HepG2 (cell line): ENCODE measurements at regions not wholly inside any gene's neighbourhood (a gene's known extent, or its start where the extent isn't known, plus 50 kb on each side); places are given as distances from the start of the nearest gene placed in this dataset.

Experiments used
- ARID2 ChIP-seq: sonication (generic); formaldehyde crosslinking; IDR thresholded peaks from 2 replicates; pipeline ENCODE4 v1.8.1; 2022; ENCODE audit warnings: mild to moderate bottlenecking, missing genetic modification reagents, borderline replicate concordance
- ERF ChIP-seq: IDR thresholded peaks from 2 replicates; pipeline ENCODE4 v1.6.1; 2018; ENCODE audit warnings: missing biosample characterization, missing genetic modification reagents
- FOXA3 ChIP-seq: IDR thresholded peaks from 2 replicates; pipeline ENCODE4 v1.6.1; 2016; ENCODE audit warnings: missing genetic modification reagents, missing compliant biosample characterization
- GATAD2A ChIP-seq: IDR thresholded peaks from 2 replicates; pipeline ENCODE4 v1.6.1; 2016
- HES4 ChIP-seq: sonication (generic); formaldehyde crosslinking; IDR thresholded peaks from 2 replicates; pipeline ENCODE4 v1.9.0; 2021; ENCODE audit warnings: mild to moderate bottlenecking, missing genetic modification reagents, borderline replicate concordance
- HOXA3 ChIP-seq: sonication (generic); formaldehyde crosslinking; IDR thresholded peaks from 2 replicates; pipeline ENCODE4 v1.5.0; 2020; ENCODE audit warnings: missing genetic modification reagents
- MAFK ChIP-seq, 2 experiments: IDR thresholded peaks in 1 of 2; conservative IDR thresholded peaks in 1 of 2; 2 replicates each; pipeline ENCODE4 v1.6.1; 2011; ENCODE audit warnings: improper control_type of control experiment in 2 of 2, low read length in 2 of 2
- MEIS2 ChIP-seq: sonication (generic); formaldehyde crosslinking; IDR thresholded peaks from 2 replicates; pipeline ENCODE4 v1.9.0; 2021; ENCODE audit warnings: mild to moderate bottlenecking, missing genetic modification reagents
- RXRB ChIP-seq: IDR thresholded peaks from 2 replicates; pipeline ENCODE4 v1.6.1; 2016; ENCODE audit warnings: borderline replicate concordance, missing genetic modification reagents, missing compliant biosample characterization
- SATB2 ChIP-seq: sonication (generic); formaldehyde crosslinking; IDR thresholded peaks from 2 replicates; pipeline ENCODE4 v1.5.0; 2020; ENCODE audit warnings: missing genetic modification reagents
- SIX1 ChIP-seq: sonication (generic); formaldehyde crosslinking; IDR thresholded peaks from 2 replicates; pipeline ENCODE4 v1.4.0; 2020; ENCODE audit warnings: missing genetic modification reagents, borderline replicate concordance
- ZMYM3 ChIP-seq: sonication (generic); formaldehyde crosslinking; IDR thresholded peaks from 2 replicates; pipeline ENCODE4 v1.5.1; 2020; ENCODE audit warnings: mild to moderate bottlenecking, missing genetic modification reagents
- ZMYM4 ChIP-seq: sonication (generic); formaldehyde crosslinking; IDR thresholded peaks from 2 replicates; pipeline ENCODE4 v1.8.1; 2023; ENCODE audit warnings: mild to moderate bottlenecking, missing genetic modification reagents
- ZNF124 ChIP-seq: sonication (generic); formaldehyde crosslinking; IDR thresholded peaks from 2 replicates; pipeline ENCODE4 v1.4.0; 2020; ENCODE audit warnings: missing genetic modification reagents
- ZNF30 ChIP-seq: sonication (generic); formaldehyde crosslinking; IDR thresholded peaks from 2 replicates; pipeline ENCODE4 v1.5.0; 2020; ENCODE audit warnings: mild to moderate bottlenecking, missing genetic modification reagents
- ZNF484 ChIP-seq: sonication (generic); formaldehyde crosslinking; IDR thresholded peaks from 2 replicates; pipeline ENCODE4 v1.5.1; 2020; ENCODE audit warnings: mild to moderate bottlenecking, low read depth, missing genetic modification reagents, borderline replicate concordance
- ZNF619 ChIP-seq: sonication (generic); formaldehyde crosslinking; IDR thresholded peaks from 2 replicates; pipeline ENCODE4 v1.4.0; 2020; ENCODE audit warnings: mild to moderate bottlenecking, missing genetic modification reagents
- ZNF644 ChIP-seq: IDR thresholded peaks from 2 replicates; pipeline ENCODE4 v1.6.1; 2016; ENCODE audit warnings: low read depth
- ZSCAN25 ChIP-seq: sonication (generic); formaldehyde crosslinking; IDR thresholded peaks from 2 replicates; pipeline ENCODE4 v1.8.0; 2022; ENCODE audit warnings: mild to moderate bottlenecking, missing genetic modification reagents
- ZSCAN9 ChIP-seq: IDR thresholded peaks from 2 replicates; pipeline ENCODE4 v1.6.1; 2016; ENCODE audit warnings: borderline replicate concordance
- TF ChIP-seq, protein P1 (sequence below): sonication (generic); formaldehyde crosslinking; IDR thresholded peaks from 2 replicates; pipeline ENCODE4 v1.5.0; 2020; ENCODE audit warnings: missing genetic modification reagents
- TF ChIP-seq, protein P2 (sequence below): sonication (generic); formaldehyde crosslinking; IDR thresholded peaks from one replicate; pipeline ENCODE4 v1.5.1; 2020; ENCODE audit warnings: mild to moderate bottlenecking, missing genetic modification reagents; ENCODE audit errors: not compliant biosample characterization

DNA sequence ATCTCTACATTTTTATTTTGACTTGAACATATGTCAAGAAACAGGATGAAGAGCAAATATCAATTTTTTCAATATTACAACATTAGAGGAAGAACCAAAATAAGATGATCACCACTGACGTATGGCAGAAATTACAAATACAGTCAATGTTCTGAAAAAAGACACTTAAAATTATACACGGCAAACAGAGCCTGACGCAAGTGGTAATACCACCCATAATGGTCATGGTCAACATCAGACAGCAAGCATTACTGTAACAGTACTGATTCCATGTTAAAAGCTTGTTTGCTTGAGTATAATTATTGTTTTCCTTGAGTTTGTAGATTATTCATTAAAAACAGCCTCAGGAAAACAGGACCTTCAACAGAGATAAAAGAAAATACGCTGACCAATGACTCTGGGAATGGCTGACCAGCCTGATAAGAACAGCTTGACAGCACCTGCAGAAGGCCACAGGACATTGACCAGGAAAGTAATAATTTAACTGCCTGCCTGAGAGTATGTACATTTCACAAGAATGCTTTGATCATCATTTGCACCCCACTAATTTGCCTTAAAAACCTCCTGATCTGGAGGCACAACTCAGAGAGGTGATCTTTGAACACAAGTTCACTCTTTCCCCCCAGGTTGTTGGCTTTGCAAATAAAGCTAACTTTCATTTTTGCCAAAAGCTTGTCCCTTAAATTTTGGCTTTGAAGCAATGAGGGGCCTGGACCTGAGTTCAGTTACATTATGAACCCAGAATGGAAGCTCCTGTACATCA lies 187.3 kb downstream of the IPO8 start (continued):
- TF ChIP-seq ZNF644 (CRISPR knock-in tag) (0 out of 2 replicates have a peak, but pooled peaks have one; percentile 25), ZNF619 (CRISPR knock-in tag) (no peak), FOXA3 (CRISPR knock-in tag) (peak; percentile 89), MAFK (conservative IDR thresholded peaks at IDR 0.05 in 1 of 2, IDR thresholded peaks at IDR 0.05 in 1 of 2; ENCODE audit: low read length in 2 of 2) (peak; percentile 49 to 57; a peak in 3 of 4 replicates), ZSCAN9 (CRISPR knock-in tag) (peak; percentile 27; the same call in 1 of the 2 replicates), ZMYM4 (peak; percentile 95), HES4 (CRISPR knock-in tag) (no peak), GATAD2A (CRISPR knock-in tag) (peak; percentile 90), ZNF124 (CRISPR knock-in tag) (peak; percentile 83; the same call in 1 of the 2 replicates), MEIS2 (CRISPR knock-in tag) (peak; percentile 87), ERF (CRISPR knock-in tag) (peak; percentile 27; the same call in 1 of the 2 replicates), RXRB (CRISPR knock-in tag) (peak; percentile 91), ZNF30 (CRISPR knock-in tag) (no peak), SIX1 (CRISPR knock-in tag) (peak; percentile 78; the same call in 1 of the 2 replicates), ARID2 (CRISPR knock-in tag) (0 out of 2 replicates have a peak, but pooled peaks have one; percentile 56), ZSCAN25 (CRISPR knock-in tag) (peak; percentile 22; the same call in 1 of the 2 replicates), SATB2 (CRISPR knock-in tag) (peak; percentile 98), ZNF484 (no peak), ZMYM3 (peak; percentile 77), HOXA3 (CRISPR knock-in tag) (peak; percentile 70; the same call in 1 of the 2 replicates)
- TF ChIP-seq, protein P1, sequence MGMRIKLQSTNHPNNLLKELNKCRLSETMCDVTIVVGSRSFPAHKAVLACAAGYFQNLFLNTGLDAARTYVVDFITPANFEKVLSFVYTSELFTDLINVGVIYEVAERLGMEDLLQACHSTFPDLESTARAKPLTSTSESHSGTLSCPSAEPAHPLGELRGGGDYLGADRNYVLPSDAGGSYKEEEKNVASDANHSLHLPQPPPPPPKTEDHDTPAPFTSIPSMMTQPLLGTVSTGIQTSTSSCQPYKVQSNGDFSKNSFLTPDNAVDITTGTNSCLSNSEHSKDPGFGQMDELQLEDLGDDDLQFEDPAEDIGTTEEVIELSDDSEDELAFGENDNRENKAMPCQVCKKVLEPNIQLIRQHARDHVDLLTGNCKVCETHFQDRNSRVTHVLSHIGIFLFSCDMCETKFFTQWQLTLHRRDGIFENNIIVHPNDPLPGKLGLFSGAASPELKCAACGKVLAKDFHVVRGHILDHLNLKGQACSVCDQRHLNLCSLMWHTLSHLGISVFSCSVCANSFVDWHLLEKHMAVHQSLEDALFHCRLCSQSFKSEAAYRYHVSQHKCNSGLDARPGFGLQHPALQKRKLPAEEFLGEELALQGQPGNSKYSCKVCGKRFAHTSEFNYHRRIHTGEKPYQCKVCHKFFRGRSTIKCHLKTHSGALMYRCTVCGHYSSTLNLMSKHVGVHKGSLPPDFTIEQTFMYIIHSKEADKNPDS (CRISPR knock-in tag): peak; percentile 91
- TF ChIP-seq, protein P2, sequence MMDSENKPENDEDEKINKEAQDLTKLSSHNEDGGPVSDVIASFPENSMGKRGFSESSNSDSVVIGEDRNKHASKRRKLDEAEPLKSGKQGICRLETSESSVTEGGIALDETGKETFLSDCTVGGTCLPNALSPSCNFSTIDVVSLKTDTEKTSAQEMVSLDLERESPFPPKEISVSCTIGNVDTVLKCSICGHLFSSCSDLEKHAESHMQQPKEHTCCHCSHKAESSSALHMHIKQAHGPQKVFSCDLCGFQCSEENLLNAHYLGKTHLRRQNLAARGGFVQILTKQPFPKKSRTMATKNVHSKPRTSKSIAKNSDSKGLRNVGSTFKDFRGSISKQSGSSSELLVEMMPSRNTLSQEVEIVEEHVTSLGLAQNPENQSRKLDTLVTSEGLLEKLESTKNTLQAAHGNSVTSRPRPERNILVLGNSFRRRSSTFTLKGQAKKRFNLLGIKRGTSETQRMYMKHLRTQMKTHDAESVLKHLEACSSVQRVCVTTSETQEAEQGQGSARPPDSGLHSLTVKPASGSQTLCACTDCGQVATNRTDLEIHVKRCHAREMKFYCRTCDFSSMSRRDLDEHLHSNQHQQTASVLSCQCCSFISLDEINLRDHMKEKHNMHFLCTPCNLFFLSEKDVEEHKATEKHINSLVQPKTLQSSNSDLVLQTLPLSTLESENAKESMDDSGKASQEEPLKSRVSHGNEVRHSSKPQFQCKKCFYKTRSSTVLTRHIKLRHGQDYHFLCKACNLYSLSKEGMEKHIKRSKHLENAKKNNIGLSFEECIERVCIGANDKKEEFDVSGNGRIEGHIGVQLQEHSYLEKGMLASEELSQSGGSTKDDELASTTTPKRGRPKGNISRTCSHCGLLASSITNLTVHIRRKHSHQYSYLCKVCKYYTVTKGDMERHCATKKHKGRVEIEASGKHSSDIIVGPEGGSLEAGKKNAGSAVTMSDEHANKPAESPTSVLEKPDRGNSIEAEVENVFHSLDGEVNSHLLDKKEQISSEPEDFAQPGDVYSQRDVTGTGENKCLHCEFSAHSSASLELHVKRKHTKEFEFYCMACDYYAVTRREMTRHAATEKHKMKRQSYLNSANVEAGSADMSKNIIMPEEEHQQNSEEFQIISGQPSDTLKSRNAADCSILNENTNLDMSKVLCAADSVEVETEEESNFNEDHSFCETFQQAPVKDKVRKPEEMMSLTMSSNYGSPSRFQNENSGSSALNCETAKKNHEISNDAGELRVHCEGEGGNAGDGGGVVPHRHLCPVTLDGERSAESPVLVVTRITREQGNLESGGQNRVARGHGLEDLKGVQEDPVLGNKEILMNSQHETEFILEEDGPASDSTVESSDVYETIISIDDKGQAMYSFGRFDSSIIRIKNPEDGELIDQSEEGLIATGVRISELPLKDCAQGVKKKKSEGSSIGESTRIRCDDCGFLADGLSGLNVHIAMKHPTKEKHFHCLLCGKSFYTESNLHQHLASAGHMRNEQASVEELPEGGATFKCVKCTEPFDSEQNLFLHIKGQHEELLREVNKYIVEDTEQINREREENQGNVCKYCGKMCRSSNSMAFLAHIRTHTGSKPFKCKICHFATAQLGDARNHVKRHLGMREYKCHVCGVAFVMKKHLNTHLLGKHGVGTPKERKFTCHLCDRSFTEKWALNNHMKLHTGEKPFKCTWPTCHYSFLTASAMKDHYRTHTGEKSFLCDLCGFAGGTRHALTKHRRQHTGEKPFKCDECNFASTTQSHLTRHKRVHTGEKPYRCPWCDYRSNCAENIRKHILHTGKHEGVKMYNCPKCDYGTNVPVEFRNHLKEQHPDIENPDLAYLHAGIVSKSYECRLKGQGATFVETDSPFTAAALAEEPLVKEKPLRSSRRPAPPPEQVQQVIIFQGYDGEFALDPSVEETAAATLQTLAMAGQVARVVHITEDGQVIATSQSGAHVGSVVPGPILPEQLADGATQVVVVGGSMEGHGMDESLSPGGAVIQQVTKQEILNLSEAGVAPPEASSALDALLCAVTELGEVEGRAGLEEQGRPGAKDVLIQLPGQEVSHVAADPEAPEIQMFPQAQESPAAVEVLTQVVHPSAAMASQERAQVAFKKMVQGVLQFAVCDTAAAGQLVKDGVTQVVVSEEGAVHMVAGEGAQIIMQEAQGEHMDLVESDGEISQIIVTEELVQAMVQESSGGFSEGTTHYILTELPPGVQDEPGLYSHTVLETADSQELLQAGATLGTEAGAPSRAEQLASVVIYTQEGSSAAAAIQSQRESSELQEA: no peak
